ENCODE measurements at regions not wholly inside any gene's neighbourhood (a gene's known extent, or its start where the extent isn't known, plus 50 kb on each side); places are given as distances from the start of the nearest gene placed in this dataset.

DNA sequence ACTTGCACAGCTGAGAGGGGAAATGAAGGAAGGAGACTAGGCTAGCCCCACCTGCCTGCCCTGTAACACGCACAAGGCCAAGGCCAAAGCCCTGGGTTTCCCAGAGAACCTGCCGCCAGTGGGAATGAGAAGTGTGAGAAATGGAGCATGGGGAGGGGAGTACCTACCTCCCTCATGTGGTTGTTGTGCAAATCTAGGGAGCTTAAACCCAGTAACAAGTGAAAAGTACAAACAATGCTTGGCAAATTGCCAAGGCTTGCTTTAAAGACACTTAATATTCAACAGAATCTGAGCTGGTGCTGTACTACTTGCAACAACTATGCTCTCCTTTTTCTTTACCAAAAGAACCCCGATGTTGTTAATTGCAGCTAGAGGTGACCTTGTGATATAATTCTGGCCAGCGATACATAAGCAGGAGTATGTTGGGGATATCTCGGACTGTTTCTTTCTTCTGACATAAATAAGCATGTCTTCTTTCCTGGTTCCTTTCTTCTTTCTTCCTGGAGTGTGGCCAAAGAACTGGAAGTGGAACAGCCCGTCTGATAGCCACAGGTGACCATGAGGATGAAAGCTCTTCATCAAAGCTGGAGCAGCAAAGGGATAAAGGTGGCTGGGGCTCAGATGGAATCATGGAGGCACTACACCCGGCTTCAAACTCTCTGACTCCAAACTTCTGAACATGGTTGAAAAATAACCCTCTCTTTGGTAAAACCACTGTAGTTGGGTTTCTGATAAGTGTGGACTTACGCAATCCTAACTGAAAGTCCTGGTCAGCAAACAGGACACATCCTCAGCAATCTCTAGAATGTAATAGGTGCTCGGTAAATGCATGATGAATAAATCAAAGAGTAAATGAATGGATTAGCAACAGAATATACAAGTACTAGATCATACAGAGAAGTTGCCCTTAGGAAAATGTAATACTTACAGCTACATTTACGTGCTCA is 207.9 kb downstream of the NUAK1 start:
- Mint-ChIP-seq H3K36me3 (ENCODE audit: low read depth) (no peaks in the 10 kb centered on the region), H3K4me3 (no peak overlapping the region), H3K4me1 (no peaks in the 10 kb centered on the region), H3K27ac (no peak overlapping the region), H3K27me3 (peaks cover 12% of the 10 kb centered on the region)
- DNase-seq (no peak), ATAC-seq (no peak)
- H3K9me3 ChIP-seq (ENCODE audit: control insufficient read depth, low read length, poor library complexity, severe bottlenecking): no peaks in the 10 kb centered on the region

DNA sequence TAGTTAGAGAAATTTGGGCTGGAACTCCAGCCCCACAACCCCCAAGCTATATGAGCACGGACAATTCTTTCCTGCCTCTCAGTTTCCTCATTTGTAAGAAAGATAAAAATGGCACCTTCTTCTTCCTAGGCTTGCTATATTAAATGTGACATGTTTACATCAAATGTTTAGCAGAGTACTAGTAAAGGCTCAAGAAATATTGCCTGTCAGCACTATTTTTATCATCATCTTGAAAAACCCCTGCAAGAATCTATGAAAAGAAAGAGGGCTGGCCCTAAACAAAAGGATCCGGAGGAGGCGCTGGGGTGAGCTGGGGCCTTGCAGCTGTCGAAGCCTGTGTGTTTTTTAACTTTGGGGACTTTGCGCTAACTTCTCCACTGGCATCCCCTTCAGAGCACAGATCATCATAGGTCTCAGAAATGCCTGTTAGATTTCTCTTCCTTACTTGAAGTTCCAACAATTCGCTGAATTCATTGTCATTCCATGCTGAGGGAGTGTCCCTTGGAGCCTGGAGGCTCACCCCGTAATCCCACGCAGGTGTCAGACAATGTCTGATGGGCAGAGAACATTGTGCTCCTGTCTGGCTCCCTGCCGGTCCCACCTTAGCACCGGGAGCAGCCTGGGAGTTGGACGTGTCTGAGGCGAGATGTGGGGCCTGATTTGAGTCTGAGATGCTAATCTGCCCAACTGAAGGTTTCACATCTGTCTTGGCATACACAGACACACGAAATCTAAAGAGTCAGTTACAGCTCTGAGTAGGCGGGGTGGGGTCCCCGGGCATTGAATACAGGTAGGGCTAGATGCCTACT is 206.8 kb downstream of the NUAK1 start:
- H3K27me3 Mint-ChIP-seq: peaks cover 13% of the 10 kb centered on the region
- no peaks in the 10 kb centered on the region for H3K9me3 ChIP-seq (ENCODE audit: control insufficient read depth, low read length, poor library complexity, severe bottlenecking)
- no peak overlapping the region for H3K4me3 Mint-ChIP-seq
- no peaks in the 10 kb centered on the region for H3K4me1 Mint-ChIP-seq
- H3K36me3 Mint-ChIP-seq (ENCODE audit: low read depth): no peaks in the 10 kb centered on the region
- ATAC-seq (no peak), DNase-seq (no peak)
- no peak overlapping the region for H3K27ac Mint-ChIP-seq

DNA sequence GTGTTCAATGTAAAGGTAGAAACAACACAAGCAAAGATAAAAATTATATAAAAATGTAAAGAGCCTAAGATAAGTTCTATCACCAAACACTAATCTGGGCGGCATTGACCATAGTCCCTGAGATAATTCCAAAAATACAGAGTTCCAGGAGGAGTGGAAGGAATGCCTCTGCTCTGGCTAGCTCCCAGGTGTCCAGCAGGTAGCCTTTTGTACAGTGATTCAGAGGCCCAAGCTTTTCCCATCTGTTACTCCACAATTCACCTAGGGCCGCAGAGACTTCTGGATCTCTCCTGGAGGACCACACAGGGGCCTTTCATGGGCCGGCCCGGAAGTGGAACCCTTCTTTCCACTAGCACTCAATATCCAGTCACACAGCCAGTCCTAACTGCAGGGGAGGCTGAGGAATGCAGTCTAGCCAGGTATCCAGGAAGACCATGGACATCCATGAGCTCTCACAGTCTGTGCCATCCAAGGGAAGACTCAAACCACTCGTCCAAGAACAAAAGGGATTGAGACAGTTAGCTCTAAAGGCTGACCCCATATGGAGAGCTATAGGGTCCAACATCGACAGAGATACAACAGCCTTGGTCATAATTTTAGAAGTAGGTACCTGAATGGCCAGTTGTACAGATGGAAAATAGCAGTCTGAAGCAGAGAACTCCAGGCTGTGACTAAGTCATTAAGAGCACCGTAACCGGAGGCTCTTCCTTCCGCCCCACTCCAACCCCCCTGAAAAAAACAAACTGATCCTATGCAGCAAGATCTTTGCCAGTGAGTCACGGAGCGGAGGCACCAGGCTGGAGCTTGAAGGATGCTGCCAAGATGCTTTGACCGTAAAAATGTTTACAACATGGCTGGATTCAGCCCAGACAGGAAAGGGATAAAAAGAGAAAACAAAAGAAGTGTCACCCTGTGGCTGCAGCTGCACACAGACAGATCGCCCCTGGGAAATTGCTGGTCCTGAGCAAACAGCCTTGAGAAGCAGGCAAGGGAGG is 204.8 kb downstream of the NUAK1 start:
- peaks cover 16% of the 10 kb centered on the region for H3K27me3 Mint-ChIP-seq
- no peaks in the 10 kb centered on the region for H3K4me1 Mint-ChIP-seq
- no peak overlapping the region for H3K27ac Mint-ChIP-seq
- ATAC-seq (no peak), DNase-seq (no peak)
- H3K36me3 Mint-ChIP-seq (ENCODE audit: low read depth): no peaks in the 10 kb centered on the region
- no peaks in the 10 kb centered on the region for H3K9me3 ChIP-seq (ENCODE audit: control insufficient read depth, low read length, poor library complexity, severe bottlenecking)
- no peak overlapping the region for H3K4me3 Mint-ChIP-seq

DNA sequence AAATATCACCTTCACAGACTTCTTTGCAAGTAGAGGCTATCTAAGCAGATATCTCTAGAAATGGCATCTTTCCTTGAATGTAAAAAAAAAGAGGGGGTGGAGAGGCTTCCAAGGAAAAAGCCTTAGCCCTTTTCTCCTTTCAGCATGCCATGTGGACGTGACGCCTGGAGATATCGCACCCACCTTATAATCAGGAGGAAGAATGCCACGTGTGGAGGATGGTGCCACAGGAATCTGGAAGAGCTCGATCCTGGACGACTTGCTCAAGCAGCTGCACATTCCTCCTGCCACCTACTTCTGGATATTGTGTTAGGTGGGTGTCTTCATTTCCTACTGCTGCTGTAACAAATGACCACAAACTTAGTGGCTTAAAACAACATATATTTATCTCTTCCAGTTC is 203.6 kb downstream of the NUAK1 start:
- DNase-seq: no peak
- Mint-ChIP-seq H3K4me1 (no peaks in the 10 kb centered on the region), H3K27ac (no peak overlapping the region), H3K36me3 (ENCODE audit: low read depth) (no peaks in the 10 kb centered on the region), H3K27me3 (peaks cover 19% of the 10 kb centered on the region), H3K4me3 (no peak overlapping the region)
- ATAC-seq: no peak
- H3K9me3 ChIP-seq (ENCODE audit: control insufficient read depth, low read length, poor library complexity, severe bottlenecking): no peaks in the 10 kb centered on the region

DNA sequence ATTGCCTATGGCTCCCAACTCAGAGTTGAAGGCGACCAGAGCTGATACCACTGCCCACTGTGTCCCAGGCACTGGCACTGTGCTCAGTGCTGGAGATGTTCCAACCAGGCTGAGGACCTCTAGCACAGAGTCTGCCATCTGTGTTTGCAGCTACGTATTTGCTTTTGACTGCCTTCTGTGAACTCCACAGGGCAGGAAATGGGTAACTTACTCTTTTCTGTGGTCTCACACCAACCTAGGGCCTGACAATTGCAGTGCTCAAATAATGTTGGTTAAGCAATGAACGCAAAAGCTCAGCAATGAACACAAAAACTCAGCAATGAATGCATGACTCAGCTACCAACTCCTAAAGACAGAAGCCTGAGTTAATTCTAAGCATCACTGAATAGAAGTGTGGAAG is 202.8 kb downstream of the NUAK1 start:
- Mint-ChIP-seq H3K4me3 (no peak overlapping the region), H3K36me3 (ENCODE audit: low read depth) (no peaks in the 10 kb centered on the region), H3K27ac (no peak overlapping the region), H3K27me3 (peaks cover 19% of the 10 kb centered on the region), H3K4me1 (no peaks in the 10 kb centered on the region)
- ATAC-seq: no peak
- DNase-seq: no peak
- H3K9me3 ChIP-seq (ENCODE audit: control insufficient read depth, low read length, poor library complexity, severe bottlenecking): no peaks in the 10 kb centered on the region

DNA sequence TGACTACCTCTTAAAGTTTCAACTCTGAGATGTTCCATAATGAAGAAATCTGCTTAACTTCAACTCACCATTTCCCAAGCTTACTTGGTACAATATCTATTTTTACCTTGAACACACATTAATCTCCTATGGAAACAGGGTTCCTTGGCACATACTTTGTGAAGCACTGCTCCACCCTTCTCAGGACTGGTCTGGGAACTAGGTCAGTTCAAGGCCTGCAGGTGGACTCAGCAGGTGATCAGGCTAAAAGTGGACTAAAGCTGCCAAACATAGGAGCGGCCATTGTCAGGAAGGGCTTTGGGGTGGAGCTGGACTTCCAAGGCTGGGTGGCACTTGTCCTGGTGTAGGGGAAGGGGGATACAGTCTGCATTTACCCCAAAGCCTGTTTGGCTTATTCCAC is 202.3 kb downstream of the NUAK1 start:
- Mint-ChIP-seq H3K4me3 (no peak overlapping the region), H3K36me3 (ENCODE audit: low read depth) (no peaks in the 10 kb centered on the region), H3K27ac (no peak overlapping the region), H3K27me3 (peaks cover 19% of the 10 kb centered on the region), H3K4me1 (no peaks in the 10 kb centered on the region)
- no peaks in the 10 kb centered on the region for H3K9me3 ChIP-seq (ENCODE audit: control insufficient read depth, low read length, poor library complexity, severe bottlenecking)
- ATAC-seq (no peak), DNase-seq (no peak)

DNA sequence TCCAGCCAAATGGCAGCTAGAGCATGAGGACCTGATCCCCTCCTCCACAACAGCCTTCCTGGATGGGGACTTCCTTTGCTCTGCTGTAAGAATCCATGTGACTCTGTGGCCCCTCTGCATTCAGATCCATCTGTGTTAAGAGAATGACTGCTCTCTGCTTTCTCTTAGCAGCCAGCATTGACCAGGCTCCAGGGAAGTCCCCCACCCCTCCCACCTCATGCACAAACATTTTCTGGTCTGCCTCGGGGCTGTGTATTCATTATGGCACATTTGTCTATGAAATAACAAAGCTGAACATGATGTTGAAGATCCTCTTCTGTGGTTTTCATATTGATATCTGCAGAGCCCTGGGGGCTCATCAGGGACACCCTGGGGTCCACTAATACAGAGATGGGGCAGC is 201.7 kb downstream of the NUAK1 start:
- DNase-seq: no peak
- Mint-ChIP-seq H3K4me3 (no peak overlapping the region), H3K36me3 (ENCODE audit: low read depth) (no peaks in the 10 kb centered on the region), H3K27me3 (peaks cover 19% of the 10 kb centered on the region), H3K27ac (no peak overlapping the region), H3K4me1 (no peaks in the 10 kb centered on the region)
- H3K9me3 ChIP-seq (ENCODE audit: control insufficient read depth, low read length, poor library complexity, severe bottlenecking): no peaks in the 10 kb centered on the region
- no peak for ATAC-seq

DNA sequence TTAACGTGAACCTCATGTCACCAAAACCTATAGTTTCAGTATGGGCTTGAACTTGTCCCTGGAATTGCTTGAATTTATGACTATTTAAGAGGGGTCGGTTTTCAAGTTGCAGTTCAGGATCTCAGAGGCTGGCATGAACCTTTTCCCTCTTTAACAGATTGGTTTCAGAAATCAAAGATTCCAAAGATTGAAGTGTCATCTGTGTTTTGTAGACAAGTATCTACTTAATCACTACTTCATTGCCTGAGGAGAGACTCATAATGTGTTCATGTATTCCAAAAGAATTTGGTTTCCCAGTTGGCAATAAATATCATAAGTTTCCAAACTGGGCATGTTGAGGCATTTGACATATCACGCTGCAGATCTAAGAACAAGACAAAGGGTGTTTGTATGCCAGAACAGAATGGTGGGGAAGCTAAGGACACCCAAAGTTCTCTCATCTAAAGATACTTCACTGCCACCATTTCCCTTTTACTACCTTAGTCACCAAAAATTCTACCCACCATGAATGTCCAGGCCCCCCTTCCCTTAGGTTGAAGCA is 199.5 kb downstream of the NUAK1 start:
- DNase-seq: no peak
- H3K27me3 Mint-ChIP-seq: peaks cover 16% of the 10 kb centered on the region
- no peaks in the 10 kb centered on the region for H3K9me3 ChIP-seq (ENCODE audit: control insufficient read depth, low read length, poor library complexity, severe bottlenecking)
- H3K4me1 Mint-ChIP-seq: no peaks in the 10 kb centered on the region
- H3K27ac Mint-ChIP-seq: no peak overlapping the region
- no peak for ATAC-seq
- no peaks in the 10 kb centered on the region for H3K36me3 Mint-ChIP-seq (ENCODE audit: low read depth)
- no peak overlapping the region for H3K4me3 Mint-ChIP-seq

DNA sequence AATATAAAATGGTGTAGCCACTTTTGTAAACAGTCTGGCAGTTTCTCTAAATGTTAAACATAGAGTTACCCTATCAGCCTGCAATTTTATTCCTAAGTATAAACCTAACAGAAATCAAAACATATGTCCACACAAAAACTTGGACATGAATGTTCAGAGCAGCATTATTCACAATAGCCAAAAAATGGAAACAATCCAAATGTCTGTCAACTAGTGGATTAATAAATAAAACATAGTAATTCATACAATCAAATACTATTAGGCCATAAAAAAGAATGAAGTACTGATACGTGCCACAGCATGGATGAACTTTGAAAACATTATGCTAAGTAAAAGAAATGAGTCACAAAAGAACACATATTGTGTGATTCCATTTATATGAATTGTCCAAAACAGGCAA is 196.5 kb downstream of the NUAK1 start:
- ATAC-seq (no peak), DNase-seq (no peak)
- Mint-ChIP-seq H3K27me3 (peaks cover 10% of the 10 kb centered on the region), H3K27ac (no peak overlapping the region), H3K4me1 (no peaks in the 10 kb centered on the region), H3K4me3 (no peak overlapping the region), H3K36me3 (ENCODE audit: low read depth) (no peaks in the 10 kb centered on the region)
- H3K9me3 ChIP-seq (ENCODE audit: control insufficient read depth, low read length, poor library complexity, severe bottlenecking): no peaks in the 10 kb centered on the region

DNA sequence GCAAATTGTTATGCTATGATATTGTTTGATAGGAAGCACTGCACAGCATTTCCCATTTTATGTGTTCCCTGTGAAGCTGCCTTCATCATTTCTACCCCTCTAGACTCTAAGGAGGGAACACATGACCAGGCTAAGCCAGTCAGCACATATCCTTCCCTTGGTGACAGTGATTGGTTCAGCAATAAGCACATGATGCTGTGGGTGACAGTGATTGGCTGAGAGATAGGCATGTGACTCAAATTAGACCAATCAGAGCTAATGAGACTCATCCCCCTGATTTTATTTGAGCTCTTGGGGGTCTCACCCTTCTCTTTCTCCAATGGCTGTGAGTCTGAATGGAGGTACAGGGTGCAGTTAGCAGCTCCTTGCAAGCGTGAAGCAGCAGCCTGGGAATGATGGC is 195.2 kb downstream of the NUAK1 start:
- DNase-seq: no peak
- Mint-ChIP-seq H3K27me3 (peaks cover 10% of the 10 kb centered on the region), H3K4me3 (no peak overlapping the region), H3K27ac (no peak overlapping the region), H3K4me1 (no peaks in the 10 kb centered on the region), H3K36me3 (ENCODE audit: low read depth) (no peaks in the 10 kb centered on the region)
- ATAC-seq: no peak
- no peaks in the 10 kb centered on the region for H3K9me3 ChIP-seq (ENCODE audit: control insufficient read depth, low read length, poor library complexity, severe bottlenecking)

DNA sequence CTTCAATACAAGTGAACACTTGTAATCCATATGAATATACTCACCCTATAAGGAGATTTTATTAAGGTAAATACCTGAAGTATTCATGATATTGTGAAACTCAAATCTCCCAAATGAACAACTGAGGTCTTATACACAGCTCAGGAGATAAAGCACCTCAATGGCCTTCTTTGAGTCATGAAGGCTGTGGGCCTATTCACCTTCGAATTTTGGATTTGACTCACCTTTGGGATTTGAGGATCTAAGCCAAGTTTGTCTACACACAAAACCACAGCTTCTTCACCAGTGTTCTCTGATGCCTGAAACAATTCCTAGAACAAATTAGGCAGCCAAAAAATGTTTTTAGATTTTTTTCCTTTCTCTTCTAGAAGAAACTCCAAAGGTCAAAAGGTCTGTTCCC is 194.1 kb downstream of the NUAK1 start:
- ATAC-seq (no peak), DNase-seq (no peak)
- no peaks in the 10 kb centered on the region for H3K4me1 Mint-ChIP-seq
- no peaks in the 10 kb centered on the region for H3K36me3 Mint-ChIP-seq (ENCODE audit: low read depth)
- H3K27me3 Mint-ChIP-seq: peaks cover 4% of the 10 kb centered on the region
- no peak overlapping the region for H3K4me3 Mint-ChIP-seq
- no peak overlapping the region for H3K27ac Mint-ChIP-seq
- no peaks in the 10 kb centered on the region for H3K9me3 ChIP-seq (ENCODE audit: control insufficient read depth, low read length, poor library complexity, severe bottlenecking)

DNA sequence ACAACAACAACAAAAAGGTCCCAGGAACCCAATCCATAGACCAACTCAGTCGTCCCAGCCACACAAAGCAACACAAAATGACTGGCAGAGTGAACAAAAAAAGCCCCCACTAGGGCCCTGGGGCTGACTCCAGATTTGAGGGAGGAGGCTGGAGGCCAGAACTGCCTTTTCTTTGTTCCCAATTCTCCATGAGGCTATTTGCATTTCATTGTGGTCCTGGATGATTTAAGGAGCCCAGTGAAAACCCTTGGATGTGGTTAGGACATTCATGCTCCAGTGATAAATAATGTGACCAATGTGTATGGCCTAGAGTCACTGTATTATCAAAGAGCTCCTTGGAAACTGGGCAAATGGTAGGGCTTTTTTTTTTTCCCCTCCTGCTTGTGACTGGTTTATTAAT is 192.9 kb downstream of the NUAK1 start:
- Mint-ChIP-seq H3K36me3 (ENCODE audit: low read depth) (no peaks in the 10 kb centered on the region), H3K4me1 (no peaks in the 10 kb centered on the region), H3K4me3 (no peak overlapping the region), H3K27ac (no peak overlapping the region), H3K27me3 (peaks cover 4% of the 10 kb centered on the region)
- no peak for ATAC-seq
- no peak for DNase-seq
- no peaks in the 10 kb centered on the region for H3K9me3 ChIP-seq (ENCODE audit: control insufficient read depth, low read length, poor library complexity, severe bottlenecking)
